ENCODE measurements at regions not wholly inside any gene's neighbourhood (a gene's known extent, or its start where the extent isn't known, plus 50 kb on each side); places are given as distances from the start of the nearest gene placed in this dataset.
"Not testable (repeated sequence)": the region's sequence is repeated elsewhere in the genome, so short reads cannot be mapped to it uniquely, and the experiment has no call there.

GRCh38 chr6:114888241-114888640, 545.4 kb upstream of the HS3ST5 start:
- DNase-seq, result peak; percentile 25

- DNase-seq, result no peak
Measured at GRCh38 chr6:114886670-114887436, 544.0 kb upstream of the HS3ST5 start.

GRCh38 chr6:114879693-114880092, 536.9 kb upstream of the HS3ST5 start:
- DNase-seq, result no peak

GRCh38 chr6:114878091-114878490, 535.3 kb upstream of the HS3ST5 start:
- no peak for DNase-seq

GRCh38 chr6:114874410-114874809, 531.6 kb upstream of the HS3ST5 start:
- DNase-seq, result no peak

GRCh38 chr6:114865506-114865905, 522.7 kb upstream of the HS3ST5 start:
- DNase-seq, result not testable (repeated sequence)

GRCh38 chr6:114863610-114864009, 520.8 kb upstream of the HS3ST5 start:
- DNase-seq, result no peak

GRCh38 chr6:114862819-114863218, 520.0 kb upstream of the HS3ST5 start:
- peak; percentile 13 for DNase-seq

- no peak for DNase-seq
Measured at GRCh38 chr6:114862064-114862463, 519.2 kb upstream of the HS3ST5 start.

GRCh38 chr6:114844359-114844758, 501.5 kb upstream of the HS3ST5 start:
- DNase-seq, result no peak

GRCh38 chr6:114839019-114839418, 496.2 kb upstream of the HS3ST5 start:
- DNase-seq, result no peak

GRCh38 chr6:114833211-114833610, 490.4 kb upstream of the HS3ST5 start:
- DNase-seq, result no peak

GRCh38 chr6:114830515-114830914, 487.7 kb upstream of the HS3ST5 start:
- no peak for DNase-seq

GRCh38 chr6:114827135-114827534, 484.3 kb upstream of the HS3ST5 start:
- DNase-seq, result no peak

- DNase-seq, result no peak
Measured at GRCh38 chr6:114824409-114824808, 481.6 kb upstream of the HS3ST5 start.

- DNase-seq, result no peak
Measured at GRCh38 chr6:114816678-114817077, 473.9 kb upstream of the HS3ST5 start.

GRCh38 chr6:114810468-114810867, 467.6 kb upstream of the HS3ST5 start:
- no peak for DNase-seq

GRCh38 chr6:114805426-114805825, 462.6 kb upstream of the HS3ST5 start:
- not testable (repeated sequence) for DNase-seq

GRCh38 chr6:114796576-114796975, 453.8 kb upstream of the HS3ST5 start:
- DNase-seq, result no peak

GRCh38 chr6:114793428-114793827, 450.6 kb upstream of the HS3ST5 start:
- no peak for DNase-seq

GRCh38 chr6:114785235-114786127, 442.7 kb upstream of the HS3ST5 start:
- no peak for DNase-seq

GRCh38 chr6:114783783-114784182, 441.0 kb upstream of the HS3ST5 start:
- DNase-seq, result no peak

- no peak for DNase-seq
Measured at GRCh38 chr6:114783083-114783482, 440.3 kb upstream of the HS3ST5 start.

GRCh38 chr6:114764866-114765265, 422.0 kb upstream of the HS3ST5 start:
- no peak for DNase-seq
